ENCODE measurements at regions not wholly inside any gene's neighbourhood (a gene's known extent, or its start where the extent isn't known, plus 50 kb on each side); places are given as distances from the start of the nearest gene placed in this dataset.

- TF ChIP-seq POLR2A (IDR thresholded peaks at IDR 0.05): no peak
- no peak for TF ChIP-seq CTCF (IDR thresholded peaks at IDR 0.05 in 8 of 11, conservative IDR thresholded peaks at IDR 0.05 in 3 of 11)
- no peak for TF ChIP-seq POLR2AphosphoS5 (IDR thresholded peaks at IDR 0.05)
- Histone ChIP-seq H3K27me3 (replicated peaks in 1 of 7) (no peaks in the 10 kb centered on the region), H3K4me1 (no peaks in the 10 kb centered on the region), H3K9me3 (no peaks in the 10 kb centered on the region), H3K27ac (no peak overlapping the region), H3K36me3 (no peaks in the 10 kb centered on the region), H3K4me3 (no peak overlapping the region)
- intact Hi-C loops (cut with DNase I; ENCODE audit: low total_unique reads): no loop called here
- DNase-seq: no peak
These were observed 979.1 kb upstream of the TSPY4 start for GRCh38 chrY:8358161-8358560.

- Histone ChIP-seq H3K9me3 (no peaks in the 10 kb centered on the region), H3K27ac (no peak overlapping the region), H3K4me3 (no peak overlapping the region), H3K36me3 (no peaks in the 10 kb centered on the region), H3K27me3 (replicated peaks in 1 of 7) (no peaks in the 10 kb centered on the region), H3K4me1 (no peaks in the 10 kb centered on the region)
- DNase-seq: no peak
- WGBS, 5 donors: 53 to 65% (median 64%) methylated on average over 2 to 3 of the region's 3 CpGs; no CpG with 5 or more reads in 2 of the 5 donors
- no peak for TF ChIP-seq CTCF (IDR thresholded peaks at IDR 0.05 in 8 of 11, conservative IDR thresholded peaks at IDR 0.05 in 3 of 11)
- TF ChIP-seq POLR2A (IDR thresholded peaks at IDR 0.05): no peak
- TF ChIP-seq POLR2AphosphoS5 (IDR thresholded peaks at IDR 0.05): no peak
- intact Hi-C loops (cut with DNase I; ENCODE audit: low total_unique reads): no loop called here
These were observed 975.5 kb upstream of the TSPY4 start for GRCh38 chrY:8361715-8362114.

GRCh38 chrY:8377491-8377890 lies 959.8 kb upstream of the TSPY4 start:
- TF ChIP-seq POLR2AphosphoS5 (IDR thresholded peaks at IDR 0.05) (no peak), CTCF (IDR thresholded peaks at IDR 0.05 in 8 of 11, conservative IDR thresholded peaks at IDR 0.05 in 3 of 11) (no peak), POLR2A (IDR thresholded peaks at IDR 0.05) (no peak)
- no peak for DNase-seq
- Histone ChIP-seq H3K4me3 (no peak overlapping the region), H3K9me3 (no peaks in the 10 kb centered on the region), H3K36me3 (no peaks in the 10 kb centered on the region), H3K27ac (no peak overlapping the region), H3K4me1 (no peaks in the 10 kb centered on the region), H3K27me3 (replicated peaks in 1 of 7) (no peaks in the 10 kb centered on the region)
- intact Hi-C loops (cut with DNase I; ENCODE audit: low total_unique reads): no loop called here
- WGBS, 5 donors: 58 to 77% (median 59%) methylated on average over 3 of the region's 3 CpGs; no CpG with 5 or more reads in 2 of the 5 donors

- TF ChIP-seq POLR2AphosphoS5 (IDR thresholded peaks at IDR 0.05): no peak
- TF ChIP-seq CTCF (IDR thresholded peaks at IDR 0.05 in 8 of 11, conservative IDR thresholded peaks at IDR 0.05 in 3 of 11): no peak
- no peak for TF ChIP-seq POLR2A (IDR thresholded peaks at IDR 0.05)
- Histone ChIP-seq H3K4me1 (no peaks in the 10 kb centered on the region), H3K27ac (no peak overlapping the region), H3K36me3 (no peaks in the 10 kb centered on the region), H3K27me3 (replicated peaks in 1 of 7) (no peaks in the 10 kb centered on the region), H3K9me3 (no peaks in the 10 kb centered on the region), H3K4me3 (no peak overlapping the region)
- intact Hi-C loops (cut with DNase I; ENCODE audit: low total_unique reads): no loop called here
- 79 to 82% (median 81%) methylated on average over 3 of the region's 3 CpGs; no CpG with 5 or more reads in 2 of the 5 donors for WGBS, 5 donors
- no peak for DNase-seq
These were observed 957.5 kb upstream of the TSPY4 start for GRCh38 chrY:8379800-8380199.

Measured in spleen (tissue), 11 donors.